Nephron (organoid): ENCODE measurements at regions not wholly inside any gene's neighbourhood (a gene's known extent, or its start where the extent isn't known, plus 50 kb on each side); places are given as distances from the start of the nearest gene placed in this dataset.

Experiments
- H3K27ac Mint-ChIP-seq, 3 experiments: 2 replicates each; pipeline ENCODE4 v1.8.0; 2020; ENCODE audit warnings: mixed read lengths in 3 of 3, mild to moderate bottlenecking in 2 of 3, moderate library complexity in 1 of 3
- H3K27me3 Mint-ChIP-seq: 2 replicates; pipeline ENCODE4 v1.8.0; 2021; ENCODE audit warnings: low read depth, mild to moderate bottlenecking, moderate library complexity, mixed read lengths
- H3K36me3 Mint-ChIP-seq: 2 replicates; pipeline ENCODE4 v1.8.0; 2020; ENCODE audit warnings: low read depth, mixed read lengths
- H3K4me1 Mint-ChIP-seq: 2 replicates; pipeline ENCODE4 v1.8.0; 2020; ENCODE audit warnings: mixed read lengths
- H3K4me3 Mint-ChIP-seq, 3 experiments: 2 replicates each; pipeline ENCODE4 v1.8.0; 2020; ENCODE audit warnings: mild to moderate bottlenecking in 3 of 3, mixed read lengths in 3 of 3, moderate library complexity in 2 of 3
- H3K9me3 Mint-ChIP-seq: 2 replicates; pipeline ENCODE4 v1.8.0; 2020; ENCODE audit warnings: mixed read lengths
- CTCF ChIP-seq, 3 experiments: fragments of 200-600 bp; sonication (generic); IDR thresholded peaks; one replicate each; pipeline ENCODE4 v1.5.0; 2021; ENCODE audit warnings: antibody characterized with exemption in 3 of 3; ENCODE audit not compliant: unreplicated experiment in 3 of 3

- H3K4me1 Mint-ChIP-seq: peaks cover 30% of the 10 kb centered on the region
- TF ChIP-seq CTCF (IDR thresholded peaks at IDR 0.05; ENCODE audit: unreplicated experiment in 3 of 3): no peak
- H3K9me3 Mint-ChIP-seq: peaks cover 17% of the 10 kb centered on the region
- H3K27ac Mint-ChIP-seq: peak overlapping the region; percentile 9 to 67 (median 11)
- no peaks in the 10 kb centered on the region for H3K27me3 Mint-ChIP-seq
- H3K36me3 Mint-ChIP-seq: no peaks in the 10 kb centered on the region
- H3K4me3 Mint-ChIP-seq: no peak overlapping the region
These were observed 138.7 kb upstream of the L3MBTL4 start for GRCh38 chr18:6553234-6553900.

GRCh38 chr18:6557057-6557769 lies 142.5 kb upstream of the L3MBTL4 start:
- H3K9me3 Mint-ChIP-seq: no peaks in the 10 kb centered on the region
- no peaks in the 10 kb centered on the region for H3K36me3 Mint-ChIP-seq
- TF ChIP-seq CTCF (IDR thresholded peaks at IDR 0.05; ENCODE audit: unreplicated experiment in 3 of 3): no peak
- H3K4me1 Mint-ChIP-seq: peaks cover 58% of the 10 kb centered on the region
- no peak overlapping the region for H3K4me3 Mint-ChIP-seq
- peak overlapping the region; percentile 68 to 90 (median 86) for H3K27ac Mint-ChIP-seq
- no peaks in the 10 kb centered on the region for H3K27me3 Mint-ChIP-seq

- Mint-ChIP-seq H3K4me1 (peaks cover 59% of the 10 kb centered on the region), H3K27ac (peak overlapping the region; percentile 68 to 90 (median 86)), H3K36me3 (no peaks in the 10 kb centered on the region), H3K4me3 (peak overlapping the region in 1 of 3 experiments; percentile 14), H3K27me3 (no peaks in the 10 kb centered on the region), H3K9me3 (no peaks in the 10 kb centered on the region)
- no peak for TF ChIP-seq CTCF (IDR thresholded peaks at IDR 0.05; ENCODE audit: unreplicated experiment in 3 of 3)
These were observed 143.1 kb upstream of the L3MBTL4 start for GRCh38 chr18:6557770-6558248.

- Mint-ChIP-seq H3K36me3 (no peaks in the 10 kb centered on the region), H3K4me1 (peaks cover 57% of the 10 kb centered on the region), H3K9me3 (no peaks in the 10 kb centered on the region), H3K4me3 (peak overlapping the region in 1 of 3 experiments; percentile 28), H3K27me3 (no peaks in the 10 kb centered on the region), H3K27ac (peak overlapping the region; percentile 68 to 90 (median 86))
- TF ChIP-seq CTCF (IDR thresholded peaks at IDR 0.05; ENCODE audit: unreplicated experiment in 3 of 3): no peak
These were observed 143.9 kb upstream of the L3MBTL4 start for GRCh38 chr18:6558446-6559156.

GRCh38 chr18:6559296-6559695 lies 144.6 kb upstream of the L3MBTL4 start:
- H3K9me3 Mint-ChIP-seq: no peaks in the 10 kb centered on the region
- TF ChIP-seq CTCF (IDR thresholded peaks at IDR 0.05; ENCODE audit: unreplicated experiment in 3 of 3): no peak
- no peak overlapping the region for H3K4me3 Mint-ChIP-seq
- H3K27me3 Mint-ChIP-seq: no peaks in the 10 kb centered on the region
- H3K36me3 Mint-ChIP-seq: no peaks in the 10 kb centered on the region
- H3K27ac Mint-ChIP-seq: peak overlapping the region; percentile 68 to 90 (median 86)
- H3K4me1 Mint-ChIP-seq: peaks cover 63% of the 10 kb centered on the region
